ENCODE measurements at regions not wholly inside any gene's neighbourhood (a gene's known extent, or its start where the extent isn't known, plus 50 kb on each side); places are given as distances from the start of the nearest gene placed in this dataset.

GRCh38 chr2:15745350-15745749 lies 153.7 kb downstream of the DDX1 start:
- ATAC-seq (ENCODE audit: low FRiP score) = no peak
- no peak for DNase-seq (ENCODE audit: low spot score)
- TF ChIP-seq CTCF (IDR thresholded peaks at IDR 0.05) = no peak

GRCh38 chr2:15745907-15746702 lies 154.4 kb downstream of the DDX1 start:
- TF ChIP-seq CTCF (IDR thresholded peaks at IDR 0.05) = no peak
- no peak for ATAC-seq (ENCODE audit: low FRiP score)
- DNase-seq (ENCODE audit: low spot score) = no peak

- ATAC-seq (ENCODE audit: low FRiP score) (peak; percentile 51), DNase-seq (ENCODE audit: low spot score) (no peak)
- TF ChIP-seq CTCF (IDR thresholded peaks at IDR 0.05) = no peak
These were observed 155.3 kb downstream of the DDX1 start for GRCh38 chr2:15746703-15747550.

- peak; percentile 47 for ATAC-seq (ENCODE audit: low FRiP score)
- no peak for TF ChIP-seq CTCF (IDR thresholded peaks at IDR 0.05)
These were observed 156.2 kb downstream of the DDX1 start for GRCh38 chr2:15747603-15748471.

DNA sequence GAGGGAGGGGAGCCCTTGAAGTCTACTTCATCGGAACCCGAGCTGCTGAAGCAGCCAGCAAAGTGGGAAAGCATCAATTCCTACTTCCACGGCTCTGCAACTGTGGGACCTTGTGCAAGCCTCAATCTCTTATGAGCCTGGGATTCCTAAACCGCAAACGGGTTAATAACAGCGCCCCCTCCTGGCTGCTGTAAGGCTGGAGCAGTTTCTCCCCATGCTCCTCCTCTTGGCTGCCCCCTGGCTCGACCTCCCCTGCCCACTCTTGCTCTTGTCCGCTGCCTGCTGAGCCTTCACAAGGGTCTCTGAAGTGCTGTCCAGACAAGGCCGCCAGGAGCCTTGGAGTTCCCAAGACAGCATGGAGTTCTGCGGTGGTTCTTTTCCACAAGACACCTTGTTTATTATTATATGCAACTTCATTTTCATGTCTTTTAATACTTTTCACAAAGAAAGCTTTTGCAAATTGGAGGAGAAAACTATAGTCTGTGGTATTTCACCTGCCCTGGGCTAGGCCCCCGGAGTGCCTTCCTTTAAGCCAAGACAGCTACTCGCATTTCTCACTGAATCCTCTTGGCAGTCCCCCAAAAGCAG lies 157.2 kb downstream of the DDX1 start:
- no peak for TF ChIP-seq CTCF (IDR thresholded peaks at IDR 0.05)
- no peak for ATAC-seq (ENCODE audit: low FRiP score)

More at GRCh38 chr2:15747603-15748471, 156.2 kb downstream of the DDX1 start:
- no peak for DNase-seq (ENCODE audit: low spot score)

More for the DNA sequence above, 157.2 kb downstream of the DDX1 start:
- DNase-seq (ENCODE audit: low spot score) = no peak
